ENCODE measurements at regions not wholly inside any gene's neighbourhood (a gene's known extent, or its start where the extent isn't known, plus 50 kb on each side); places are given as distances from the start of the nearest gene placed in this dataset.

DNA sequence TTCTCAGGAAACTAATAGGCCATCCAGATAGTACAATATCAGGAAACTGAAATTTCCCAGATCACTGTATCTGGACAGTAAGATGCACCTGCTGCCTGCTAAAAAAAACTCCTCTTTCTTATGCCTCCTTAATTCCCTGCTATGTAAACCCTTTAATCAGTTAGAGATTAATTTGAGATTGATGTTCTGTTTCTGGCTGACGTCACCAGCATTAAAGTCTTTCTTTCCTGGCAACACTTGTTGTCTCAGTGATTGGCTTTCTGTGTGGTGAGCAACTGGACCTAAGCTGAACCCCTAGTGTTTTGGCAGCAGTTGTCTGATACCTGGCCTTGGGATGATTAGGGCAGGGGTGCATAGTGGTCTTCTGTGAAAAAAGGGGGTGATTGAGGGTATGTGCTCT, 175.8 kb downstream of the TENT4A start:
- TF ChIP-seq, protein P1, sequence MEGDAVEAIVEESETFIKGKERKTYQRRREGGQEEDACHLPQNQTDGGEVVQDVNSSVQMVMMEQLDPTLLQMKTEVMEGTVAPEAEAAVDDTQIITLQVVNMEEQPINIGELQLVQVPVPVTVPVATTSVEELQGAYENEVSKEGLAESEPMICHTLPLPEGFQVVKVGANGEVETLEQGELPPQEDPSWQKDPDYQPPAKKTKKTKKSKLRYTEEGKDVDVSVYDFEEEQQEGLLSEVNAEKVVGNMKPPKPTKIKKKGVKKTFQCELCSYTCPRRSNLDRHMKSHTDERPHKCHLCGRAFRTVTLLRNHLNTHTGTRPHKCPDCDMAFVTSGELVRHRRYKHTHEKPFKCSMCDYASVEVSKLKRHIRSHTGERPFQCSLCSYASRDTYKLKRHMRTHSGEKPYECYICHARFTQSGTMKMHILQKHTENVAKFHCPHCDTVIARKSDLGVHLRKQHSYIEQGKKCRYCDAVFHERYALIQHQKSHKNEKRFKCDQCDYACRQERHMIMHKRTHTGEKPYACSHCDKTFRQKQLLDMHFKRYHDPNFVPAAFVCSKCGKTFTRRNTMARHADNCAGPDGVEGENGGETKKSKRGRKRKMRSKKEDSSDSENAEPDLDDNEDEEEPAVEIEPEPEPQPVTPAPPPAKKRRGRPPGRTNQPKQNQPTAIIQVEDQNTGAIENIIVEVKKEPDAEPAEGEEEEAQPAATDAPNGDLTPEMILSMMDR (IDR thresholded peaks at IDR 0.05; ENCODE audit: low read depth, low read length, poor library complexity, severe bottlenecking): no peak
- TF ChIP-seq EZH2phosphoT487 (IDR thresholded peaks at IDR 0.05; ENCODE audit: borderline replicate concordance, low read length): no peak
